ENCODE measurements at regions not wholly inside any gene's neighbourhood (a gene's known extent, or its start where the extent isn't known, plus 50 kb on each side); places are given as distances from the start of the nearest gene placed in this dataset.
A peak's percentile ranks its signal among the peaks of the same experiment; 100 is the strongest.

GRCh38 chr18:29531746-29532145, 1354.8 kb upstream of the CDH2 start:
- no peak for DNase-seq (ENCODE audit: low spot score)

GRCh38 chr18:29523371-29523770, 1346.4 kb upstream of the CDH2 start:
- DNase-seq (ENCODE audit: low spot score), result no peak

- DNase-seq (ENCODE audit: low spot score), result no peak
Measured at GRCh38 chr18:29512761-29513160, 1335.8 kb upstream of the CDH2 start.

- no peak for DNase-seq (ENCODE audit: low spot score)
Measured at GRCh38 chr18:29512203-29512602, 1335.3 kb upstream of the CDH2 start.

- peak; percentile 2 for DNase-seq (ENCODE audit: low spot score)
Measured at GRCh38 chr18:29501952-29502351, 1325.0 kb upstream of the CDH2 start.

- DNase-seq (ENCODE audit: low spot score), result no peak
Measured at GRCh38 chr18:29496152-29496680, 1319.3 kb upstream of the CDH2 start.

- DNase-seq (ENCODE audit: low spot score), result no peak
Measured at GRCh38 chr18:29494371-29494770, 1317.4 kb upstream of the CDH2 start.

- DNase-seq (ENCODE audit: low spot score), result no peak
Measured at GRCh38 chr18:29491907-29492306, 1315.0 kb upstream of the CDH2 start.

GRCh38 chr18:29488617-29489016, 1311.7 kb upstream of the CDH2 start:
- no peak for DNase-seq (ENCODE audit: low spot score)

GRCh38 chr18:29465526-29465925, 1288.6 kb upstream of the CDH2 start:
- DNase-seq (ENCODE audit: low spot score), result no peak

- DNase-seq (ENCODE audit: low spot score), result no peak
Measured at GRCh38 chr18:29459972-29460371, 1283.0 kb upstream of the CDH2 start.

GRCh38 chr18:29457316-29457889, 1280.5 kb upstream of the CDH2 start:
- DNase-seq (ENCODE audit: low spot score), result no peak

- DNase-seq (ENCODE audit: low spot score), result no peak
Measured at GRCh38 chr18:29449424-29449823, 1272.5 kb upstream of the CDH2 start.

GRCh38 chr18:29439398-29439797, 1262.5 kb upstream of the CDH2 start:
- DNase-seq (ENCODE audit: low spot score), result no peak

- DNase-seq (ENCODE audit: low spot score), result no peak
Measured at GRCh38 chr18:29436459-29436858, 1259.5 kb upstream of the CDH2 start.

- no peak for DNase-seq (ENCODE audit: low spot score)
Measured at GRCh38 chr18:29434650-29435049, 1257.7 kb upstream of the CDH2 start.

- DNase-seq (ENCODE audit: low spot score), result no peak
Measured at GRCh38 chr18:29430416-29430815, 1253.5 kb upstream of the CDH2 start.

GRCh38 chr18:29418136-29418535, 1241.2 kb upstream of the CDH2 start:
- DNase-seq (ENCODE audit: low spot score), result peak; percentile 5

- no peak for DNase-seq (ENCODE audit: low spot score)
Measured at GRCh38 chr18:29406996-29407395, 1230.1 kb upstream of the CDH2 start.

GRCh38 chr18:29397536-29397935, 1220.6 kb upstream of the CDH2 start:
- DNase-seq (ENCODE audit: low spot score), result no peak

- no peak for DNase-seq (ENCODE audit: low spot score)
Measured at GRCh38 chr18:29383311-29384273, 1206.7 kb upstream of the CDH2 start.

- no peak for DNase-seq (ENCODE audit: low spot score)
Measured at GRCh38 chr18:29378651-29379136, 1201.8 kb upstream of the CDH2 start.

GRCh38 chr18:29377346-29377745, 1200.4 kb upstream of the CDH2 start:
- no peak for DNase-seq (ENCODE audit: low spot score)
